Common myeloid progenitor, CD34-positive (primary cell): ENCODE measurements at regions not wholly inside any gene's neighbourhood (a gene's known extent, or its start where the extent isn't known, plus 50 kb on each side); places are given as distances from the start of the nearest gene placed in this dataset.

Experiments
- CTCF ChIA-PET: fragments of 350-600 bp; sonication (Branson Sonifier 250); formaldehyde crosslinking; loops from one replicate; lab custom pipeline; 2021; ENCODE audit warnings: antibody characterized with exemption; lab: Charles Lee
- POLR2A ChIA-PET: fragments of 350-600 bp; sonication (Branson Sonifier 250); formaldehyde crosslinking; loops from one replicate; lab custom pipeline; 2021; ENCODE audit warnings: antibody characterized with exemption; lab: Charles Lee
- DNase-seq, 3 donors: peaks; one replicate each; pipeline versions ENCODE4 v3.0.0 to v3.0.0-alpha.2; 2013
- H3K27ac ChIP-seq, 2 experiments: 1 replicate in 1 of 2; 2 replicates in 1 of 2; pipeline ENCODE4 v1.7.0; 2013; ENCODE audit warnings: inconsistent platforms in 2 of 2, low read length in 2 of 2, mild to moderate bottlenecking in 2 of 2, low read depth in 1 of 2, moderate library complexity in 1 of 2; ENCODE audit not compliant: severe bottlenecking in 2 of 2, insufficient read depth in 1 of 2, poor library complexity in 1 of 2
- H3K27me3 ChIP-seq, 5 experiments: replicated peaks in 2 of 5; 1 replicate in 3 of 5; 2 replicates in 2 of 5; pipeline versions ENCODE4 v1.6.1 to v1.7.0; 2013; ENCODE audit warnings: low read length in 4 of 5, mild to moderate bottlenecking in 2 of 5, moderate library complexity in 2 of 5, inconsistent platforms in 1 of 5; ENCODE audit not compliant: insufficient read depth in 5 of 5, control insufficient read depth in 4 of 5
- H3K36me3 ChIP-seq, 4 experiments: 1 replicate in 2 of 4; 2 replicates in 2 of 4; pipeline versions ENCODE4 v1.6.1 to v1.7.0; 2013; ENCODE audit warnings: low read length in 3 of 4, control low read depth in 1 of 4, mild to moderate bottlenecking in 1 of 4; ENCODE audit not compliant: control insufficient read depth in 4 of 4, insufficient read depth in 4 of 4
- H3K4me1 ChIP-seq, 4 experiments: 1 replicate in 3 of 4; 2 replicates in 1 of 4; pipeline versions ENCODE4 v1.6.1 to v1.7.1; 2013; ENCODE audit warnings: low read length in 3 of 4, mild to moderate bottlenecking in 3 of 4, control low read depth in 1 of 4, inconsistent platforms in 1 of 4, moderate library complexity in 1 of 4; ENCODE audit not compliant: control insufficient read depth in 4 of 4, insufficient read depth in 4 of 4; ENCODE audit errors: control extremely low read depth in 1 of 4
- H3K4me3 ChIP-seq, 7 experiments: 1 replicate in 4 of 7; 2 replicates in 3 of 7; pipeline versions ENCODE4 v1.5.1 to v1.7.0; 2013; ENCODE audit warnings: mild to moderate bottlenecking in 7 of 7, low read length in 6 of 7, moderate library complexity in 6 of 7, inconsistent platforms in 2 of 7, low read depth in 2 of 7, control low read depth in 1 of 7; ENCODE audit not compliant: insufficient read depth in 4 of 7, control insufficient read depth in 1 of 7; ENCODE audit errors: extremely low read depth in 1 of 7
- H3K9me3 ChIP-seq, 5 experiments: 1 replicate in 4 of 5; 2 replicates in 1 of 5; pipeline versions ENCODE4 v1.6.1 to v1.7.1; 2013; ENCODE audit warnings: low read length in 4 of 5, mild to moderate bottlenecking in 2 of 5, inconsistent platforms in 1 of 5, low read depth in 1 of 5, moderate library complexity in 1 of 5; ENCODE audit not compliant: control insufficient read depth in 4 of 5, insufficient read depth in 2 of 5; ENCODE audit errors: control extremely low read depth in 1 of 5
- WGBS: methylation state at CpG from one replicate; pipeline ENCODE4 v1.1.5; 2013; ENCODE audit not compliant: insufficient coverage; 5-methylcytosine and 5-hydroxymethylcytosine counted together

DNA sequence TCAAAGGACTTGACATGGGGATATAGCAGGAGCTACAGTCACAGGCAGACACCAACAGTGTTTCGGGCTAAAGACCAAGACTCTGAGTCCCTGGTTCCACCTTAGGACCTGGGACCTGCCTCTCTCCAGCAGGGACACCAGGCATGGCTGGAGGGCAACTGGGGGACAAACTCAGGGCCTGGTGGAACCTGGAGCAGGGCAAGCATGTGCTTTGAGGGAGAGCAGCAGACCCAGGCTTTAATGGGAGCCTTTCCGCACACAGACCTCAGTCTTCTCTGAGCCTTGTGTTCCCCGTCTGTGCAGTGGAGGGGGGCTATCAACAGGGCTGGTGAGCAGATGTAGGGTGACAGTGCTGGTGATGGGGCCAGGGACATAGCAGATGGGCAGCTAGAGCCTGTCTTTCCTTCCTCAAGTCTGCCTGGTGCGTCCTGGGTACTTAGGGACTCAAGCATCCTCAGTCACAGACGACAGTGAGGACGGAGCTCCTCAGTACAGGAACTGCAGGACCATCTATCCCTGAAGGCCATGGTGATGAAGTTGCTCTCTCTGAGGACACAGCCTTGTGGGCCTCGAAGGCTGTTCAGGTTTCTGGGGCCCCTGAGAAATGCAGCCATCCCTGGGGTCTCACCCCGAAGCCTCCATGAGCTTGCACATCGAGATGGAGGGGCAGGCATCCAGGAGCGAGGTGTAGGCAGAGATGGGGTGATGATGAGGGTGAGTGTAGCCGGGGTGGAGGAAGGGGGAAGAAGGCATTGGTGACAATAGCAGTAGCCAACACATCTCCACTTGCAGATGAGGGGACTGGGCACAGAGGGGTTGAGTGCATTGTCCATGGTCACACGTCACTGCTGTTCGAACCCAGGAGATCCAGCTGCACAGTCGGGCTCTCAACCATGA, 593.4 kb downstream of the PTPRU start:
- no peaks in the 10 kb centered on the region for H3K4me1 ChIP-seq
- WGBS: 94% methylated on average over 14 of the region's 14 CpGs
- H3K4me3 ChIP-seq: no peak overlapping the region
- no peak for DNase-seq
- H3K9me3 ChIP-seq: no peaks in the 10 kb centered on the region
- ChIA-PET POLR2A (no interaction called here), CTCF (no interaction called here)
- no peak overlapping the region for H3K27ac ChIP-seq
- H3K27me3 ChIP-seq: peaks cover 0 to 11% (median 0%) of the 10 kb centered on the region in 5 experiments
- no peaks in the 10 kb centered on the region for H3K36me3 ChIP-seq

DNA sequence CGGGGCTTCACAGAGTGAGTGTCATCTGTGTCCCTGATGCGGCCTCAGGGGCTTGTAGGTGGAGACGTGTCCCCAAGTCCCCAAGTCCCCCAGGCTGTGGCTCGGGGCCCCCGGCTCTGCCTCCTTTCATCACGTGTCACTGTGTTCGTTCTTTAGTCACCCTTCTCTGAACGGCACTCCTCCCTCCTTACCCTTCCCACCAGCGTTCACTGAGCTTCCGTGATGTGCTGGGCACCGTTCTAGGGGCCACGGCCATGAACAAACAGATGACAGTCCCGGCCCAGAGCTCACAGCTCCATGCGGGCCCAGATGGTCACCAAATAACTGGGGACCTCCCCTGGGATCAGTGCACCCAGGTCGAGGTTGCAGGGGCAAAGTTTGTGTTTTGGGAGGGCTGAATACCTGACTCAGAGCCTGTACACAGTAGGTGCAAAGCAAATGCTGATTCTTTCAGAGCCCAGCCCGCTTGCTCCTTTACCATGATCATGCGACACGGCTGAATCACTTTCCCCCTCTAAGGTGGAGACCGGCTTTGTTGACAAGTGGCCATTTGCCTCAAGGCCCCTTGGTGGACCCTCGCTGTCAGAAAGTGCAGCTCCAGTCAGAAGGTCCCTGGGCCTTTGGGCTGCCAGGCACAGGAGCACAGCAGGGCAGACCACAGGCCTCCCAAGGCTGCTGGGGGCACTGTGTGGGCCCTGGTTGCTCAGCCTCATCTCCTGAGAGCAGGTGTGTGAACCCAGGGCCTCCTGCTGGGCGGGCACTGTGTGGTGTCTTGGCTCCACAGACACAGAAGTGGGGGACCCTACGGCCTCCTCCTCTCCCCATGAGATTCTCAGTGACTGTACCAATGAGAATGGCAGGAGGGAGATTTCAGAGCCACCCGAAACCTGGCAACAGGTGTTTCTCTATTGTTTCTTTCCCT, 592.5 kb downstream of the PTPRU start:
- no peak overlapping the region for H3K4me3 ChIP-seq
- 93% methylated on average over 19 of the region's 23 CpGs for WGBS
- CTCF ChIA-PET: no interaction called here

DNA sequence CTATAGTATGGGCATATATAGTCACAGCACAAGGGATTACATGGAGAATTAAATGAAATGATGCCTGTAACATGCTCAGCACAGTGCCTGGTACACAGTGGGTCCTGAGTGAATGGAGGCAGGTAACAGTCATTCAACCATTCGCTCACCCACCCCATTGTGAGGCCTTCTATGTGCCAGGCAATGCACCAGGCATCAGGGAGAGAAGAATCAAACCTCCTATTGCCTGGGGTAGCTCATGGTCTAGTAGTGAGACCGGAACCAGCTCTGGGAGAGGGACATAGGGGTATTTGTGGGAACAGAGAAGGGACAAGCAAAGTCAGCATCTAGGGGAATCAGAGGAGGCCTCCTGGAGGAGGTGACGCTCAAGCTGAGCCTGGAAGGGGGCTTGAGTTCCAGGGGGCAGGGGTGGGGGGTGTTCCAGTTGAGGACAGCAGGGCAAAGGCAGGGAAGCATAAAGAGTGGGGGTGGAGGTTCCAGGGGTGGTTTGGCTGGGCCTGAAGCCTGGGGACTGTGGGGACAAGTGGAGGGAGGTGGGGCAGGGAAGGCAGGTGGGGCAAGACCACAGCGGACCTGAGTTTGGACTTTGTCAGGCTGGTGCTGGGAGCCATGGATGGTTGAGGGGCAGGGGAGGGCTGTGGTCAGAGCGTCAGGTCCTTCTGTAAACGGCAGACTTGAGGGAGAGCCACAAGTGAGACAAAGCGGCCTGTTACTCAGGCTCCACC, 591.6 kb downstream of the PTPRU start:
- no peak overlapping the region for H3K4me3 ChIP-seq
- no peak overlapping the region for H3K27ac ChIP-seq
- DNase-seq: no peak
- H3K27me3 ChIP-seq: peaks cover 0 to 20% (median 0%) of the 10 kb centered on the region in 5 experiments
- POLR2A ChIA-PET: no interaction called here
- WGBS: 88% methylated on average over 7 of the region's 7 CpGs
- CTCF ChIA-PET: no interaction called here
- H3K4me1 ChIP-seq: no peaks in the 10 kb centered on the region
- H3K36me3 ChIP-seq: no peaks in the 10 kb centered on the region
- H3K9me3 ChIP-seq: no peaks in the 10 kb centered on the region

More for the DNA sequence above, 592.5 kb downstream of the PTPRU start:
- POLR2A ChIA-PET: no interaction called here
- peaks cover 0 to 17% (median 0%) of the 10 kb centered on the region in 5 experiments for H3K27me3 ChIP-seq
- no peaks in the 10 kb centered on the region for H3K9me3 ChIP-seq
- no peaks in the 10 kb centered on the region for H3K36me3 ChIP-seq
- DNase-seq: no peak
- no peak overlapping the region for H3K27ac ChIP-seq
- H3K4me1 ChIP-seq: no peaks in the 10 kb centered on the region

DNA sequence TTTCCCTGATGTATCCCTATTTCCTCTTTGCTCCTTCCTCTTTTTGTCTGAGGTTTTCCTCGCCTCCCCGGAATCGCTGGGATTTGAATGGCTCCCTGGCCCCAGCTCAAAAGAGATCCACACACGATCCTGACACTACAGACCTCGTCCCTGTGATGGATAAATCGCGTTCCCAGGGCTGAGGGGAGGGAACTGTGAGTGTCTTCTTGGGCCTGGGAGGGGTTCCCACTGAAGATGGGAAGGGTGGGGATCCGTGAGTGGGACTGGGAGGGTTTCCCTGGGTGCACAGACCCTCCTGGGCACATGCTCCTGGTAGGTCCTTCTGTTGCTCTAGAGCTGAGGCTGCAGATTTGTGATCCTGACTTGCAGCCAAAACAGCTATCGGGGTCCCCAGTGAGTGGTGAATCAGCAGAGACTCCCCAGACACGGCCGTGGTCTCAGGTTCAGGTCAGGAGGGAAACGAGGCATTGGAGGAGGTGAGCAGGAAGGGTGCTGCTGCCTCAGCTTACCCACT, 591.0 kb downstream of the PTPRU start:
- ChIA-PET POLR2A (no interaction called here), CTCF (no interaction called here)
- no peak for DNase-seq
- no peak overlapping the region for H3K27ac ChIP-seq
- H3K36me3 ChIP-seq: no peaks in the 10 kb centered on the region
- no peak overlapping the region for H3K4me3 ChIP-seq
- H3K27me3 ChIP-seq: peaks cover 0 to 22% (median 0%) of the 10 kb centered on the region in 5 experiments
- no peaks in the 10 kb centered on the region for H3K9me3 ChIP-seq
- WGBS: 62% methylated on average over 10 of the region's 12 CpGs
- no peaks in the 10 kb centered on the region for H3K4me1 ChIP-seq

DNA sequence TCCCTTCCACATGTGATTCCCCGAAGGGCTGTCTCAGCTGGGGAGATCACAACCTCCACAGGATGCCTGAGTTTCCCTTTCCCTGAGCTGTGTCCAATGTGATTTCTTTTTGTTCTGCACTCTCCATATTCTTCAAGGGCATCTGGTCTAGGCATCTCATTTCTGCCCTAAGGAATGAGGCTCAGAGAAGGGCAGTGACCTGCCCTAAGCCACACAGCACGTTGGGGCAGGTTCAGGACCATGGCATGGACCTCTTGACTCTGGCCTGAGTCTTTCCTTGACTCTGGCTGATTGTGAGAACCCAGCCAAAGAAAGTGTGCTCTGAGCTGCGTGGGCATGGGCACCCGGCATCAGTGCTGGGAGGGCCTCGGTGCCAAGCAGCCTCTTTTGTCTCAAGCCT, 590.3 kb downstream of the PTPRU start:
- DNase-seq: no peak
- H3K4me3 ChIP-seq: no peak overlapping the region
- H3K9me3 ChIP-seq: no peaks in the 10 kb centered on the region
- ChIA-PET POLR2A (no interaction called here), CTCF (interaction anchor here (0.7 kb wide), 1 partner anchor 22 kb away, joined by 3 read pairs; no protein-coding TSS in a partner anchor)
- H3K27me3 ChIP-seq: peaks cover 0 to 22% (median 0%) of the 10 kb centered on the region in 5 experiments
- no peaks in the 10 kb centered on the region for H3K4me1 ChIP-seq
- no peaks in the 10 kb centered on the region for H3K36me3 ChIP-seq
- H3K27ac ChIP-seq: no peak overlapping the region
- 87% methylated on average over 5 of the region's 5 CpGs for WGBS

DNA sequence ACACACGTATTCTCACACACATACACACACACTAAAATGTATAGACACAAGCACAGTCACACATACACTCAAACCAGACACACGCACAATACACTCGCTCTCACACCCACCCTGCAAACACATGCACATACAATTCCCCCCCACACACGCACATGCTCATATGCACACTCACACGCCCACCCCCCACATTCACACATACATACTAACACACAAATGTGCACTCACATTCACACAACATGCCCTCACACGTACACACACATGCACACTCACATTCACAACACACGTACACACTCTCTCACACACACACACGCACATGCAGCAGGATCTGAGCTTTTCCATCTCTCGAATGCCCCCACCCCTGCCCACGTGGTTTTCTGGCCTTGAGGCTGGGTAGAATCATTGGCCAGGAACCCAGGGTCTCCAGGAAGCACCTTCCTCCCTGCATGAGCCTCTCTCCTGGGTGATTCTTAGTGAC, 589.7 kb downstream of the PTPRU start:
- ChIA-PET CTCF (interaction anchor here (0.7 kb wide), 1 partner anchor 23 kb away, joined by 3 read pairs; no protein-coding TSS in a partner anchor), POLR2A (no interaction called here)
- DNase-seq: no peak
- 85% methylated on average over 7 of the region's 10 CpGs for WGBS
- H3K4me3 ChIP-seq: no peak overlapping the region
- H3K36me3 ChIP-seq: no peaks in the 10 kb centered on the region
- no peaks in the 10 kb centered on the region for H3K4me1 ChIP-seq
- no peak overlapping the region for H3K27ac ChIP-seq
- H3K9me3 ChIP-seq: no peaks in the 10 kb centered on the region
- peaks cover 0 to 22% (median 0%) of the 10 kb centered on the region in 5 experiments for H3K27me3 ChIP-seq
